ENCODE measurements at regions not wholly inside any gene's neighbourhood (a gene's known extent, or its start where the extent isn't known, plus 50 kb on each side); places are given as distances from the start of the nearest gene placed in this dataset.

DNA sequence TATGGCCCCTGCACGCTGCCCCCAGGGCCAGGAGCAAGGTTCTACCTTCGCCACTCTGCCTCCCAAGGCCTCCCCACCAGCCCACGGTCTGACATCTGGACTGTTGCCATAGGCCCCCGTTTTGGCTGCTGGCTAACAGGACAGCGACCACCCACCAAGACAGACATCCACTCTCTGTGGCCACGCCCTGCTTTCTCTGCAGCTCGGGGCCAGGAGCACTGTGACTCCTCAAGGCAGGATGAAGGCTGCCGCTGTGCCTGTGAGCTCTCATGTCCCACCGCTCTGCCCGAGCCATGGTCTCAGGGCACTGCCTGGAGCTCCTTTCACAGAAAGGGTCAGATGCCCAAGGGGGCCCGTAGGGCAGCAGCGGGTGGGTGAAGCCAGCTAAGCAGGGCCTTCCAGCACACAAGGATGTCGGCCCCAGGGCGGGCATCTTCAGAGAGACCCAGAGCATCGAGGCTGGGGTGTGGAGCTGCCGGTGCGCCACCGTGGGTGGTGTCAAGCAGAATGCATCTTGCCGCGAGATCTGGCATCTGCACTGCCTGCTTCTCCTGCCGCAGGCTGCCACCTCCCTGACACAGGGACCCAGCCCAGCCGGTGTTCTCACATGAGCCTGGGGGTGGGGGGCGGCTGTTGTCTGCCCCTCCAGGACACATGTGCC, 92.2 kb upstream of the ADAMTS2 start:
- FAIRE-seq: no peak
- no peak for DNase-seq (ENCODE audit: insufficient read length, low spot score)
- no peak for TF ChIP-seq CTCF (IDR thresholded peaks at IDR 0.05; ENCODE audit: insufficient read depth, missing control alignments)

DNA sequence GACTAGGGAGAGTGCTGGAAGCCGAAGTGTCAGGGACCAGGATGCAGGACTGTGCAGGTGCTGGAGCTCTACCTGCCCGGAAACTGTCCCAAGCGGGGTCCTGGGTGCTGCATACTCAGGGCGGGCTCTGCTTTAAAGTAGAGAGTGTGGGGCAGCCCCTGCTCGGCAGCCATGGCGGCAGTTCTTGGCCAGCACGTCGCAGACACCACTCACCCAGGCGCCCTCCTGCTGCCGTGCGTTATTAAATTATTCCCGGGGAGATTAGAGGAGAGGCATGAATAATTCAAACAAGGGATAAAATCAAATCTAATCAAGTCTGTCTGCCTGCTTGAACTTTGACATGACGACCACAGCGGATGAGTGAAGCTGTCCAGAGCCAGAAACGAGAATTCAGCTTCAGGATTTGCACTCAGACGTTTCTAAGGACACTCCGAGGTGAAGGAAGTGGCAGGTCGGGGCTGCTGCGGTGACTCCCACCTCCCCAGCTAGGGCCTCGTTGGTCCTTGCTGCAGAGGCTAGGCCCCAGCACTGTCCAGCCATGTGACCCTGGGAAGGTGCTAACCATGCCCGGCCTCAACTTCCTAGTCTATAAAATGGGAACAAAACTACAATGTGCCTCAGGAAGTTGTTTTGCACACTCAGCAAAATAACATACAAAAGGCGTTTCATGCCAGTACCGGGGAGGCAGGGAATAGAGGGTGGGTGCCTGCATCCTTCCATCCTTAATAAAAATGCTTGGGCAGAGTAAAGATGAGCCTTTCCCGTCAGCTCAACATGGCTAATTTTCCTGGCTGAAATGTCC, 91.3 kb upstream of the ADAMTS2 start:
- DNase-seq (ENCODE audit: insufficient read length, low spot score) (no peak), FAIRE-seq (no peak)
- no peak for TF ChIP-seq CTCF (IDR thresholded peaks at IDR 0.05; ENCODE audit: insufficient read depth, missing control alignments)

DNA sequence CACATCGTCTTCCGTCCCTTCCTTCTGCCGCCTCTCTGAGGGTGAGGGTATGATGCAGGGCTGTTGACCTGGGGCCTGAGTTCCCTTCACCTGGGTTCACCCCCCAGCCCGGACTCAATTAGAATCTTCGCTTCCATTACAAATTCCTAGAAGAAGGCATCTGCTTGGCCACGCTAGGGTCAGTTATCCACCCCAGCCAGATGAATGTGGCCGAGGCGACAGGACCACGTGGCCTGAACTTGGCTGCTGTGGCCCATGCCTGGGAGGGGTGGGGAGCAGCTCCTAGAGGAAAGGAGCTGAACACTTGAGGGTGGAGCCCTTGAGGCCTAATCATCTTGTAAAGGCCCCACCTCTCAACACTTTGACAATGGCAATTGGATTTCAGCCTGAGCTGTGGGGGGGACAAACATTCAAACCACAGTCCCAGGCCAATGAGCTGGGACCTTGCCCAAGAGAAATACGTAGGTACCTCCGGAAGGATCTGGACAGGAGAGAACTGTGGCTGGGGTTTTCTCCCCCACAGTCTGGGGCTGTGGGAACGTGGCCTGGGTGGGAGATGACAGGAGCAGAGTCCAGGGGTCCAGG, 90.6 kb upstream of the ADAMTS2 start:
- no peak for FAIRE-seq
- TF ChIP-seq CTCF (IDR thresholded peaks at IDR 0.05; ENCODE audit: insufficient read depth, missing control alignments): no peak
- no peak for DNase-seq (ENCODE audit: insufficient read length, low spot score)

DNA sequence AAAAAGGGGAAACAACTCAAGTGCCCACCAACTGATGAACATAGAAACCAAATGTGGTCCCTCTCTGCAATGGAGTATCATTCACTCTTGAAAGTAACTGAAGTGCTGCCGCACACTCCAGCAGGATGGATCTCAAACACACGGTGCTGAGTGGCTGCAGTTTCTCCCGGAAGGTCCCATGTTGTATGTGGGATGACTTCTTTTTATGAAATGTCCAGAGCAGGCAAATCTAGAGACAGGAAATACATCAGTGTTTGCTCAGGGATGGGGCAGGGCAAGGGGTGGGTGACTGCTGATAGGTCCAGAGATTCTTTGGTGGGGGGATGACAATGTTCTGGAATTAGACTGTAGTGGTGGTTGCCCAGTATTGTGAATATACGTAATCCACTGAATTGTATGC, 89.9 kb upstream of the ADAMTS2 start:
- DNase-seq (ENCODE audit: insufficient read length, low spot score): no peak
- no peak for FAIRE-seq
- TF ChIP-seq CTCF (IDR thresholded peaks at IDR 0.05; ENCODE audit: insufficient read depth, missing control alignments): no peak

- FAIRE-seq: no peak
- DNase-seq (ENCODE audit: insufficient read length, low spot score): no peak
- no peak for TF ChIP-seq CTCF (IDR thresholded peaks at IDR 0.05; ENCODE audit: insufficient read depth, missing control alignments)
These were observed 87.3 kb upstream of the ADAMTS2 start for GRCh38 chr5:179432547-179432946.

DNA sequence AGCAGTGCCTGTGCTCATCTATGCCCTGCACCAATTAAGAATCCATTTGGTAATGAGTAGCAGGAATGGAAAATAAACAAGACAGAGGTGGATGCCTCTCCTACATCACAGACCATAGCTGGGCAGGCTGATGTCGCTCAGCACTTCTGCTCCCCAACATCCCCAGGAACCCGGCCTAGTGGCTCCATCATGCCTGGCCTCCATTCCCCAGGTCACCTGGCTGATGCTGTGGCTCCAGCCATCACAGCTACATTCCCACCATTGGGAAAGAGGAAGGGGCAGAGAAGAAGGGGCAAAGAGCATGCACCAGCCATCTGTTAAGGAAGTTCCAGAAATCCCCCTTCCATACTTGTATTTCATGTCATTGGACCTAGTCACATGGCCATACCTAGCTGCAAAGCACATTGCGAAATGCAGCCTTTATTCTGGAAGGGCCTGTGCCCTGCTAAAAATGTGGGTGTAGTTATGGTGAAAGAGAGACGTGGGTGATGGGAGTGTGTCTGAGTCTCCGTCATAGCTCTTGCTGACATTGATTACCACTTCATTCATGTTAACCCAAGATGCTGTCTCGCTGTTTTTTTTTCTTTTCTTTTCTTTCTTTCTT, 86.1 kb upstream of the ADAMTS2 start:
- TF ChIP-seq CTCF (IDR thresholded peaks at IDR 0.05; ENCODE audit: insufficient read depth, missing control alignments): no peak
- DNase-seq (ENCODE audit: insufficient read length, low spot score) (no peak), FAIRE-seq (no peak)

All from D721Med (cell line).